ENCODE measurements at regions not wholly inside any gene's neighbourhood (a gene's known extent, or its start where the extent isn't known, plus 50 kb on each side); places are given as distances from the start of the nearest gene placed in this dataset.

DNA sequence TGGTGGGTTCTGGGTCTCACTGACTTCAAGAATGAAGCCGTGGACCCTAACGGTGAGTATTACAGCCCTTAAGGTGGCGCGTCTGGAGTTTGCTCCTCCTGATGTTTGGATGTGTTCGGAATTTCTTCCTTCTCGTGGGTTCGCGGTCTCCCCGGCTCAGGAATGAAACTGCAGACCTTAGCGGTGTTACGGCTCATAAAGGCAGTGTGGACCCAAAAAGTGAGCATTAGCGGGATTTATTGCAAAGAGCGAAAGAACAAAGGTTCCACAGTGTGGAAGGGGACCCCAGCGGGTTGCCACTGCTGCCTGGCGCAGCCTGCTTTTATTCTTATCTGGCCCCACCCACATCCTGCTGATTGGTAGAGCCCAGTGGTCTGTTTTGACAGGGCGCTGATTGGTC is 420.5 kb upstream of the BCHE start:
- H3K36me3 ChIP-seq (ENCODE audit: low read depth): no peaks in the 10 kb centered on the region
- no peak overlapping the region for H3K4me3 ChIP-seq
- intact Hi-C loops (cut with DNase I, micrococcal nuclease): no loop called here
- no peaks in the 10 kb centered on the region for H3K9me3 ChIP-seq
- no peak for ATAC-seq
- no peaks in the 10 kb centered on the region for H3K4me1 ChIP-seq (ENCODE audit: low read depth)
- DNase-seq: no peak
- TF ChIP-seq, protein P1, sequence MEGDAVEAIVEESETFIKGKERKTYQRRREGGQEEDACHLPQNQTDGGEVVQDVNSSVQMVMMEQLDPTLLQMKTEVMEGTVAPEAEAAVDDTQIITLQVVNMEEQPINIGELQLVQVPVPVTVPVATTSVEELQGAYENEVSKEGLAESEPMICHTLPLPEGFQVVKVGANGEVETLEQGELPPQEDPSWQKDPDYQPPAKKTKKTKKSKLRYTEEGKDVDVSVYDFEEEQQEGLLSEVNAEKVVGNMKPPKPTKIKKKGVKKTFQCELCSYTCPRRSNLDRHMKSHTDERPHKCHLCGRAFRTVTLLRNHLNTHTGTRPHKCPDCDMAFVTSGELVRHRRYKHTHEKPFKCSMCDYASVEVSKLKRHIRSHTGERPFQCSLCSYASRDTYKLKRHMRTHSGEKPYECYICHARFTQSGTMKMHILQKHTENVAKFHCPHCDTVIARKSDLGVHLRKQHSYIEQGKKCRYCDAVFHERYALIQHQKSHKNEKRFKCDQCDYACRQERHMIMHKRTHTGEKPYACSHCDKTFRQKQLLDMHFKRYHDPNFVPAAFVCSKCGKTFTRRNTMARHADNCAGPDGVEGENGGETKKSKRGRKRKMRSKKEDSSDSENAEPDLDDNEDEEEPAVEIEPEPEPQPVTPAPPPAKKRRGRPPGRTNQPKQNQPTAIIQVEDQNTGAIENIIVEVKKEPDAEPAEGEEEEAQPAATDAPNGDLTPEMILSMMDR (IDR thresholded peaks at IDR 0.05): no peak

DNA sequence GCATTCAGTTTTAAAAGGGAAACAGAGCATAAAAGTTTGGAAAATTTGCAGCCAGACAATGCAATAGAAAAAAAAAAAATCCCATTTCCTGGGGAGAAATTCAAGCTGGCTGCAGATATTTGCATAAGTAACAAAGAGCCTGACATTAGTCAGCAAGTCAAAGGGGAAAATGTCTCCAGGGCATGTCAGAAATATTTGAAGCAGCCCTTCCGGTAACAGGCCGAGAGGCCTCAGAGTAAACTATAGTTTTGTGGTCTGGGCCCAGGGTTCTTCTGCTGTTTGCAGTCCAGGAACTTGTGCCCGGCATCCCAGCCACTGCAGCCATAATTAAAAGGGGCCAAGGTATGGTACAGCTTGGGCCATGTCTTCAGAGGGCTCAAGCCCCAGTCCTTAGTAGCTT is 411.6 kb upstream of the BCHE start:
- Histone ChIP-seq H3K4me1 (ENCODE audit: low read depth) (no peaks in the 10 kb centered on the region), H3K4me3 (no peak overlapping the region), H3K9me3 (no peaks in the 10 kb centered on the region), H3K36me3 (ENCODE audit: low read depth) (no peaks in the 10 kb centered on the region)
- DNase-seq (no peak), ATAC-seq (no peak)
- intact Hi-C loops (cut with DNase I, micrococcal nuclease): no loop called here
- TF ChIP-seq, protein P1 (IDR thresholded peaks at IDR 0.05): no peak

DNA sequence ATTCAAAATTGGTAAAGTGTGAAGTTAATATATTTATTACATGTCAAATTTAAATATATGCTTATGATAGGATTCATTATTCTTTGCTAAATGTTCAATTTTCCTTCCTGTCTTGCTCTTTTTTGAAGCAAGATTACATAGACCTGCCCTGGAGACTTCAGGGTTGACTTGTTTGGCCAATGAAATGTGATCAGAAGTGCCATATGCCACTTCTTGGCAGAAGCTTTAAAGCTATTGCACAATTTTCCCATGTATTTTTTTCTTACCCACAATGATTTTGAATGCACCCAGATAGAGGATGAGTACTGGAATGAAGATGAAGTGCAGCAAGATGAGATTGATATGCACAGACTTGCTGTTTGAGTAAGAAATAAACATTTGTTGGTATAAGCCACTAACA is 406.3 kb upstream of the BCHE start:
- H3K9me3 ChIP-seq: no peaks in the 10 kb centered on the region
- intact Hi-C loops (cut with DNase I, micrococcal nuclease): no loop called here
- ATAC-seq (no peak), DNase-seq (no peak)
- H3K4me3 ChIP-seq: no peak overlapping the region
- no peaks in the 10 kb centered on the region for H3K4me1 ChIP-seq (ENCODE audit: low read depth)
- H3K36me3 ChIP-seq (ENCODE audit: low read depth): no peaks in the 10 kb centered on the region
- TF ChIP-seq, protein P1 (IDR thresholded peaks at IDR 0.05): no peak

DNA sequence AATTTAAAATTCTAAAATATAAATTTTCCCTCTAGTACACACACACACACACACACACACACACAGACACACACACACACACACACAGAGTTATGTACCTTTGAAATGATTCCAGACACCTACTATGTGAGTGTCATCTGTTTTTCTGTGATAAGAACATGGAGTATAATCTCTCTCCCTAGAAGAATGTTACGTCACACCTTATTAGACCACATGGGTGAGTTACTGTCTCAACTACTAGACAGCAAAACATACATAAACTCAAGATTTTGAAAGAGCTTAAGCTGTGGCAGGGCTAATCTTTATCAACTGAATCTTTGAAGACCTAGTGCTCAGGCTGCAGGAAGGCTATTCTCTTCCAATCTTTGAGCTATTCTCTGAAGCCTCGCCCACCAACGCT is 385.9 kb upstream of the BCHE start:
- no peaks in the 10 kb centered on the region for H3K36me3 ChIP-seq (ENCODE audit: low read depth)
- TF ChIP-seq, protein P1 (IDR thresholded peaks at IDR 0.05): no peak
- ATAC-seq (no peak), DNase-seq (no peak)
- H3K4me3 ChIP-seq: no peak overlapping the region
- no peaks in the 10 kb centered on the region for H3K4me1 ChIP-seq (ENCODE audit: low read depth)
- intact Hi-C loops (cut with DNase I, micrococcal nuclease): no loop called here
- no peaks in the 10 kb centered on the region for H3K9me3 ChIP-seq

DNA sequence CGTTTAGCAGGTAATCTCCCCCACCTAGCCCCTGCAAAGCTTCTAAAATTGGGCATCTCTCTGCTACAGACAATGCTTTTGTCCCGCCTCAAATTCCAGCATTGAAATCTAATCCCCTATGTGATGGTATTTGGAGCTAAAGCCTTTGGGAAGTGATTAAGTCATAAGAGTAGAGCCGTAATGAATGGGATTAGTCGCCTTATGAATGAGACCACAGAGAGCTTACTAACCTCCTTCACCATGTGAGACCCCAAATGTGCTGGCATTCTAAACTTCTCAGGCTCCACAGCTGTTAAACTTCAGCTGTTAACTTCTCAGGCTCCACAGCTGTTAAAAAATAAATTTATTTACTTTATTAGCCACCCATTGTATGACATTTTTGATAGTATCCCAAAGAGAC is 374.2 kb upstream of the BCHE start:
- DNase-seq (no peak), ATAC-seq (no peak)
- Histone ChIP-seq H3K4me1 (ENCODE audit: low read depth) (no peaks in the 10 kb centered on the region), H3K9me3 (no peaks in the 10 kb centered on the region), H3K4me3 (no peak overlapping the region), H3K36me3 (ENCODE audit: low read depth) (no peaks in the 10 kb centered on the region)
- TF ChIP-seq, protein P1 (IDR thresholded peaks at IDR 0.05): no peak
- intact Hi-C loops (cut with DNase I, micrococcal nuclease): no loop called here

DNA sequence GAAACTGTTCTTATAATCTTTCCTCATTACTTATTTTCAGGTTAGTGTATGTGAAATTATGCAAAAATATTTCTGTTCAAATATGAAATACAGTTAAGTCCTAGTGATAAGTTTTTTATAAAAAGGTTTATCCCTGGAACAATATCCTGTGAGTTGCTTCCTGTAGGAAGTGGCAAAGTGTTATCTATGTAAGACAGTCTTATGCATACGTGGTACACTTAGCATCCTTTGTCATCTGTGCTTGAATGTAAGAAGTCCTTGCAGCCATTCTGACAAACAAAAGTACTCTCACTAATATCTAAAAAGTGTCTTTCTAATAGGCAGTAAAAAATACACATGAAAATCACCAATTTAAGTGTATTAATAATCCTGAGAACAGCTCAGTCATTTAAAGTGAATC is 372.5 kb upstream of the BCHE start:
- Histone ChIP-seq H3K4me1 (ENCODE audit: low read depth) (no peaks in the 10 kb centered on the region), H3K4me3 (no peak overlapping the region), H3K36me3 (ENCODE audit: low read depth) (no peaks in the 10 kb centered on the region), H3K9me3 (no peaks in the 10 kb centered on the region)
- intact Hi-C loops (cut with DNase I, micrococcal nuclease): no loop called here
- TF ChIP-seq, protein P1 (IDR thresholded peaks at IDR 0.05): no peak
- DNase-seq: no peak
- no peak for ATAC-seq
